ENCODE measurements at regions not wholly inside any gene's neighbourhood (a gene's known extent, or its start where the extent isn't known, plus 50 kb on each side); places are given as distances from the start of the nearest gene placed in this dataset.

- Histone ChIP-seq H3K27me3 (ENCODE audit: control insufficient read depth in 4 of 4, insufficient read depth in 4 of 4, low read length in 3 of 4) (no peaks in the 10 kb centered on the region), H3K36me3 (ENCODE audit: control insufficient read depth in 4 of 4, insufficient read depth in 3 of 4, low read depth in 1 of 4, low read length in 3 of 4) (no peaks in the 10 kb centered on the region), H3K9ac (ENCODE audit: low read depth in 1 of 2, low read length in 2 of 2) (no peak overlapping the region), H3K9me3 (ENCODE audit: control insufficient read depth in 4 of 4, low read length in 3 of 4) (no peaks in the 10 kb centered on the region), H3K4me1 (ENCODE audit: control insufficient read depth in 4 of 4, insufficient read depth in 4 of 4, low read length in 3 of 4) (no peaks in the 10 kb centered on the region), H3K27ac (ENCODE audit: low read depth in 1 of 2, low read length in 2 of 2) (no peak overlapping the region), H3K4me3 (ENCODE audit: low read depth in 1 of 3, low read length in 3 of 3) (no peak overlapping the region)
- no peak for DNase-seq (ENCODE audit: low spot score)
- 87% methylated on average over 7 of the region's 7 CpGs for WGBS
- no peak for TF ChIP-seq FOXA2 (IDR thresholded peaks at IDR 0.05)
- no peak for TF ChIP-seq RAD21 (IDR thresholded peaks at IDR 0.05)
- TF ChIP-seq ATF3 (IDR thresholded peaks at IDR 0.05) = no peak
- no peak for TF ChIP-seq JUND (IDR thresholded peaks at IDR 0.05)
- TF ChIP-seq GABPA (IDR thresholded peaks at IDR 0.05 in 1 of 2, conservative IDR thresholded peaks at IDR 0.05 in 1 of 2) = no peak
- no peak for TF ChIP-seq REST (IDR thresholded peaks at IDR 0.05)
- TF ChIP-seq HNF4A (conservative IDR thresholded peaks at IDR 0.05) = no peak
- TF ChIP-seq RXRA (IDR thresholded peaks at IDR 0.05) = no peak
Observed at GRCh38 chrX:68913249-68913547, 84.4 kb downstream of the EFNB1 start.

- WGBS = 53% methylated on average over 26 of the region's 26 CpGs
- Histone ChIP-seq H3K9ac (ENCODE audit: low read depth in 1 of 2, low read length in 2 of 2) (no peak overlapping the region), H3K4me3 (ENCODE audit: low read depth in 1 of 3, low read length in 3 of 3) (no peak overlapping the region), H3K27me3 (ENCODE audit: control insufficient read depth in 4 of 4, insufficient read depth in 4 of 4, low read length in 3 of 4) (no peaks in the 10 kb centered on the region), H3K27ac (ENCODE audit: low read depth in 1 of 2, low read length in 2 of 2) (no peak overlapping the region), H3K36me3 (ENCODE audit: control insufficient read depth in 4 of 4, insufficient read depth in 3 of 4, low read depth in 1 of 4, low read length in 3 of 4) (no peaks in the 10 kb centered on the region), H3K4me1 (ENCODE audit: control insufficient read depth in 4 of 4, insufficient read depth in 4 of 4, low read length in 3 of 4) (no peaks in the 10 kb centered on the region), H3K9me3 (ENCODE audit: control insufficient read depth in 4 of 4, low read length in 3 of 4) (no peaks in the 10 kb centered on the region)
- DNase-seq (ENCODE audit: low spot score) = no peak
- TF ChIP-seq REST (IDR thresholded peaks at IDR 0.05) (no peak), FOXA1 (IDR thresholded peaks at IDR 0.05) (no peak), ATF3 (IDR thresholded peaks at IDR 0.05) (no peak), MAX (IDR thresholded peaks at IDR 0.05) (no peak), RAD21 (IDR thresholded peaks at IDR 0.05) (no peak), YY1 (IDR thresholded peaks at IDR 0.05) (no peak), HNF4G (IDR thresholded peaks at IDR 0.05) (no peak), JUND (IDR thresholded peaks at IDR 0.05) (no peak), SP1 (IDR thresholded peaks at IDR 0.05) (no peak), HNF4A (conservative IDR thresholded peaks at IDR 0.05) (no peak), EGR1 (IDR thresholded peaks at IDR 0.05; ENCODE audit: low read depth in 2 of 2) (no peak), CTCF (IDR thresholded peaks at IDR 0.05; ENCODE audit: low read depth, low read length, missing input control) (no peak), FOXA2 (IDR thresholded peaks at IDR 0.05) (no peak)
Observed at GRCh38 chrX:68912113-68912512, 83.3 kb downstream of the EFNB1 start.

Data from liver (tissue), 8 donors.